IMR-90 (cell line): ENCODE measurements at regions not wholly inside any gene's neighbourhood (a gene's known extent, or its start where the extent isn't known, plus 50 kb on each side); places are given as distances from the start of the nearest gene placed in this dataset.

Experiments
- ATAC-seq: fragments of 200-7000 bp; cut with Tn5 transposase; 2 replicates; pipeline ENCODE4 v1.9.1; 2020; ENCODE audit warnings: low read depth, mild to moderate bottlenecking, moderate library complexity
- BruUV-seq: library from RNA; stranded (reverse); fragments of 400-500 nt; replicated peaks from 2 replicates; lab custom pipeline; 2021; lab: Mats Ljungman, UMichigan
- CTCF ChIA-PET: fragments of 300-600 bp; formaldehyde crosslinking; extraction: SDS; loops from one replicate; lab custom pipeline; 2021; ENCODE audit warnings: antibody characterized with exemption; lab: Yijun Ruan, JAX
- POLR2A ChIA-PET: fragments of 300-600 bp; sonication (Branson Sonifier 250); formaldehyde crosslinking; loops from one replicate; lab custom pipeline; 2022; ENCODE audit warnings: antibody characterized with exemption; ENCODE audit not compliant: unreplicated experiment; lab: Charles Lee
- DNase-seq: peaks from one replicate; pipeline ENCODE4 v3.0.0; 2013
- H2AFZ ChIP-seq: replicated peaks from 2 replicates; pipeline ENCODE3; 2013; ENCODE audit warnings: low read length, mild to moderate bottlenecking; ENCODE audit not compliant: poor library complexity
- H2AK5ac ChIP-seq: 2 replicates; pipeline ENCODE4 v1.6.1; 2013; ENCODE audit warnings: low read depth, low read length, inconsistent platforms
- H2AK9ac ChIP-seq: replicated peaks from 2 replicates; pipeline ENCODE3; 2013; ENCODE audit warnings: mild to moderate bottlenecking, low read depth, low read length, moderate library complexity; ENCODE audit not compliant: poor library complexity
- H2BK120ac ChIP-seq: 2 replicates; pipeline ENCODE4 v1.6.1; 2013; ENCODE audit warnings: low read depth, low read length, inconsistent platforms
- H2BK15ac ChIP-seq: 3 replicates; pipeline ENCODE4 v1.6.1; 2013; ENCODE audit warnings: low read depth, low read length, inconsistent platforms
- H2BK20ac ChIP-seq: 2 replicates; pipeline ENCODE4 v1.6.1; 2013; ENCODE audit warnings: low read depth, mild to moderate bottlenecking, inconsistent platforms, low read length, moderate library complexity
- H2BK5ac ChIP-seq: 2 replicates; pipeline ENCODE4 v1.6.1; 2013; ENCODE audit warnings: mild to moderate bottlenecking, low read depth, low read length, inconsistent platforms; ENCODE audit not compliant: poor library complexity, severe bottlenecking
- H3K14ac ChIP-seq: replicated peaks from 2 replicates; pipeline ENCODE4 v1.6.1; 2013; ENCODE audit warnings: low read depth, low read length, inconsistent platforms
- H3K18ac ChIP-seq: 2 replicates; pipeline ENCODE4 v1.6.1; 2013; ENCODE audit warnings: low read depth, low read length, control low read depth
- H3K23ac ChIP-seq: 2 replicates; pipeline ENCODE4 v1.6.1; 2013; ENCODE audit warnings: low read depth, low read length, inconsistent platforms
- H3K27ac ChIP-seq: 2 replicates; pipeline ENCODE4 v1.5.1; 2013; ENCODE audit warnings: mild to moderate bottlenecking, control low read depth, low read length; ENCODE audit not compliant: insufficient read depth
- H3K27me3 ChIP-seq: 2 replicates; pipeline ENCODE4 v1.6.1; 2013; ENCODE audit warnings: low read length; ENCODE audit not compliant: control insufficient read depth, insufficient read depth
- H3K36me3 ChIP-seq: 2 replicates; pipeline ENCODE4 v1.6.1; 2013; ENCODE audit warnings: low read length, mixed read lengths; ENCODE audit not compliant: control insufficient read depth, insufficient read depth
- H3K4ac ChIP-seq: 2 replicates; pipeline ENCODE4 v1.6.1; 2013; ENCODE audit warnings: low read depth, low read length, inconsistent platforms
- H3K4me1 ChIP-seq: 2 replicates; pipeline ENCODE4 v1.6.1; 2013; ENCODE audit warnings: low read length, mixed read lengths; ENCODE audit not compliant: control insufficient read depth, insufficient read depth
- H3K4me2 ChIP-seq: 2 replicates; pipeline ENCODE4 v1.6.1; 2013; ENCODE audit warnings: low read depth, mild to moderate bottlenecking, control low read depth, low read length, moderate library complexity
- H3K4me3 ChIP-seq: 2 replicates; pipeline ENCODE4 v1.5.1; 2013; ENCODE audit warnings: low read depth, mild to moderate bottlenecking, control low read depth, low read length, moderate library complexity; ENCODE audit not compliant: insufficient read depth
- H3K56ac ChIP-seq: 2 replicates; pipeline ENCODE4 v1.6.1; 2013; ENCODE audit warnings: low read length, inconsistent platforms; ENCODE audit not compliant: insufficient read depth; ENCODE audit errors: extremely low read depth
- H3K79me1 ChIP-seq, 2 experiments: 2 replicates each; pipeline ENCODE4 v1.6.1; 2013; ENCODE audit warnings: low read length in 2 of 2, inconsistent platforms in 1 of 2, low read depth in 1 of 2
- H3K9ac ChIP-seq: 2 replicates; pipeline ENCODE4 v1.6.1; 2013; ENCODE audit warnings: low read depth, low read length, control low read depth
- H3K9me1 ChIP-seq: 2 replicates; pipeline ENCODE4 v1.6.1; 2013; ENCODE audit warnings: low read length, inconsistent platforms; ENCODE audit not compliant: insufficient read depth
- H3K9me3 ChIP-seq: 2 replicates; pipeline ENCODE4 v1.6.1; 2013; ENCODE audit warnings: low read length; ENCODE audit not compliant: control insufficient read depth, insufficient read depth
- H4K20me1 ChIP-seq: 2 replicates; pipeline ENCODE4 v1.6.1; 2013; ENCODE audit warnings: low read length, inconsistent platforms; ENCODE audit not compliant: insufficient read depth
- H4K5ac ChIP-seq: 2 replicates; pipeline ENCODE4 v1.6.1; 2013; ENCODE audit warnings: mild to moderate bottlenecking, low read depth, low read length, control low read depth
- H4K8ac ChIP-seq, 2 experiments: 2 replicates each; pipeline ENCODE4 v1.6.1; 2013; ENCODE audit warnings: low read depth in 2 of 2, low read length in 2 of 2, control low read depth in 1 of 2, inconsistent platforms in 1 of 2
- H4K91ac ChIP-seq: 2 replicates; pipeline ENCODE4 v1.6.1; 2013; ENCODE audit warnings: low read depth, low read length, inconsistent platforms; ENCODE audit not compliant: insufficient read depth
- CEBPB ChIP-seq: IDR thresholded peaks from 2 replicates; pipeline ENCODE4 v1.6.1; 2012; ENCODE audit warnings: low read depth, low read length, improper control_type of control experiment
- CHD1 ChIP-seq: IDR thresholded peaks from 2 replicates; pipeline ENCODE4 v1.6.1; 2012; ENCODE audit warnings: low read depth, low read length, improper control_type of control experiment
- FOS ChIP-seq: fragments of 150-350 bp; IDR thresholded peaks from 2 replicates; pipeline ENCODE4 v1.6.1; 2016; ENCODE audit warnings: low read depth, low read length
- RFX5 ChIP-seq: IDR thresholded peaks from 2 replicates; pipeline ENCODE4 v1.8.0; 2012; ENCODE audit warnings: low read depth, mild to moderate bottlenecking, low read length, moderate library complexity
- WGBS, 2 experiments: methylation state at CpG; one replicate each; pipeline versions ENCODE4 v1.1.5 to v1.1.7; 2013; ENCODE audit warnings: missing lambda C conversion rate in 2 of 2; ENCODE audit not compliant: insufficient read length in 1 of 2; ENCODE audit errors: extremely low coverage in 2 of 2; 5-methylcytosine and 5-hydroxymethylcytosine counted together
- dilution Hi-C: fragments of 300-500 bp; cut with HindIII; formaldehyde crosslinking; loops from one replicate; pipeline ENCODE4 v1.14.3; 2018; ENCODE audit warnings: low sequenced_read_pairs; ENCODE audit not compliant: unreplicated experiment
- in situ Hi-C: fragments of 300-500 bp; cut with MboI; formaldehyde crosslinking; loops from 3 replicates; pipeline ENCODE4 v1.14.3; 2019; ENCODE audit warnings: low sequenced_read_pairs, inconsistent platforms, mixed read lengths
- intact Hi-C: fragments of 100-400 bp; cut with micrococcal nuclease; formaldehyde crosslinking; loops from 2 replicates; pipeline ENCODE4 v1.10.0; 2022

DNA sequence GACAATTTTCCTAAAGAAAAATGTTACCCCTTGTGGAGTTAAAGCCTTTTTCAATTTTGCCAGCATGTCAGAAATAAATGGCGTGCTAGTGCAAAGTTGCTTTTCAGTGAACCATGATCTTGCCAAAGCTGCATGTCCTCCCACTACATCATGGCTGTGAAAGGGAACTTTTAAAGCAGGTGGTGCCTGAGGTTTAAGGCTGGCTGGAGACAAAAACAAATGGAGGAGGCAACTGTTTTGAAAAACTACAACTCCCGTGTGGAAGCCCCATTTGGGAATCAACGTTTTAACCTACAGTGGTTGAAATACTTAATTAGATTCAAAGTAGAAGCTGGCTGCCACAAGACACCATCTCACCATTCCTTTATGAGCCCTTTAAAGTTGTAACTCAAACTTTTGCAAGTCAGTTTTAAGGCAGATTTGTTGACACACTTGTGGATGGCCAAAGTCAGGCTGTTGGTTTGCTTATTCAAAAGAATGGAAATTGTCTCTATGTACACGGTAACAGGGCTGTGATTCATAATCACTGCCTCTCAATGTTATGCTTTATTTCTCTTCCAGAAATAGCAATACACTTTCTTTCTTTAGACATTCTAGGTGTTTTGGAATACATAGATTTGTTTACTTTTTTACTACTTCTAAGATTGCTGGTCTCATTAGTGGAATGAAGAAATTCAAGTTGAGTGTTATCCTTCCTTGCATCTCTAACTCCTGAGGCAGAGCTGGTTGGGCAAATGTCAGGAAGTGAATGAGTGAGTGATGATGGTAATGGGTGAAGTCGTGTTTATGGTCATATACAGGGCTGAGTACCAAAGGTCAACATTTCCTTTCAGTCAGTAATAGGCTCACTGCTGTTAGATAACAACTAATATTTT is 196.4 kb upstream of the GMDS start:
- in situ Hi-C loops: loop anchor here (5.0 kb wide), 1 partner anchor 850 kb away; no protein-coding TSS in a partner anchor
- CTCF ChIA-PET: interaction anchor here (1.0 kb wide), 1 partner anchor 63 kb away, joined by 3 read pairs; no protein-coding TSS in a partner anchor
- H4K20me1 ChIP-seq: no peaks in the 10 kb centered on the region
- H2AK5ac ChIP-seq: no peak overlapping the region
- H3K23ac ChIP-seq: 0 out of 2 replicates have a peak overlapping the region, but pooled peaks have one; percentile 66
- H3K36me3 ChIP-seq: no peaks in the 10 kb centered on the region
- dilution Hi-C loops: no loop called here
- no peaks in the 10 kb centered on the region for H3K79me1 ChIP-seq
- no peak overlapping the region for H3K18ac ChIP-seq
- no peak overlapping the region for H2BK20ac ChIP-seq
- H3K27me3 ChIP-seq: no peaks in the 10 kb centered on the region
- H3K4me2 ChIP-seq: no peak overlapping the region
- H3K4me3 ChIP-seq: no peak overlapping the region
- no peak for TF ChIP-seq FOS
- no peak for TF ChIP-seq CEBPB
- no peak for TF ChIP-seq RFX5
- no peak for TF ChIP-seq CHD1
- H3K14ac ChIP-seq: 0 out of 2 replicates have a peak overlapping the region, but pooled peaks have one; percentile 58
- no peak overlapping the region for H4K8ac ChIP-seq
- no peak overlapping the region for H4K91ac ChIP-seq
- no peak overlapping the region for H2BK5ac ChIP-seq
- H4K5ac ChIP-seq: no peak overlapping the region
- no CpG with 5 or more reads among the region's 5 CpGs for WGBS, 2 experiments
- peak; percentile 51; the same call in 1 of the 2 replicates for ATAC-seq
- H3K9me1 ChIP-seq: no peaks in the 10 kb centered on the region
- peak; percentile 18 for DNase-seq
- BruUV-seq: no TSS peak
- H3K9me3 ChIP-seq: no peaks in the 10 kb centered on the region
- no peak overlapping the region for H2AFZ ChIP-seq
- H3K4me1 ChIP-seq: peaks cover 5% of the 10 kb centered on the region; the same call in 1 of the 2 replicates
- H2BK15ac ChIP-seq: no peak overlapping the region
- intact Hi-C loops: loop anchor here (10.0 kb wide), 1 partner anchor 467 kb away; no protein-coding TSS in a partner anchor
- H3K9ac ChIP-seq: no peak overlapping the region
- H3K4ac ChIP-seq: no peak overlapping the region
- no peak overlapping the region for H2AK9ac ChIP-seq
- no peak overlapping the region for H3K56ac ChIP-seq
- H2BK120ac ChIP-seq: no peak overlapping the region
- POLR2A ChIA-PET: no interaction called here
- H3K27ac ChIP-seq: no peak overlapping the region
